ENCODE measurements at regions not wholly inside any gene's neighbourhood (a gene's known extent, or its start where the extent isn't known, plus 50 kb on each side); places are given as distances from the start of the nearest gene placed in this dataset.

DNA sequence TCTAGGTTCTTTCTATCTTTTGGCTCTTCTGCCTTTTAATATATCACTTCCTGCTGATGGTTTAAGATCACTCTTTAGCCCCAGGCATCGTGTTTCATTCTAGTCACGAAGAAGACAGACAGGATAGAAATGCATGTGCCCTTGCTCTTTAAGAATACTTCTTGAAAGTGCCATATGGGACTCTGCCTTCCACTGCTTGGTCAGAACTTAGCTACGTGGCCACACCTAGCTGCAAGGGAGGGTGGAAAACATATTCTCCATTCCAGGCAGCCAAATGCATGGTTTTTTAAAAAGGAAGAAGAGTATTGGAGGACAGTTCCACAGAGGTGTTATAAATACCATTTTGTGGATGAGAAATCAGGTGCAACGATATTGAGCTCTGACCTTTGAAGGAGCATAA lies 143.3 kb downstream of the KLRB1 start:
- no peak for TF ChIP-seq RCOR1 (IDR thresholded peaks at IDR 0.05; ENCODE audit: insufficient replicate concordance, low read length)
- TF ChIP-seq, protein P1, sequence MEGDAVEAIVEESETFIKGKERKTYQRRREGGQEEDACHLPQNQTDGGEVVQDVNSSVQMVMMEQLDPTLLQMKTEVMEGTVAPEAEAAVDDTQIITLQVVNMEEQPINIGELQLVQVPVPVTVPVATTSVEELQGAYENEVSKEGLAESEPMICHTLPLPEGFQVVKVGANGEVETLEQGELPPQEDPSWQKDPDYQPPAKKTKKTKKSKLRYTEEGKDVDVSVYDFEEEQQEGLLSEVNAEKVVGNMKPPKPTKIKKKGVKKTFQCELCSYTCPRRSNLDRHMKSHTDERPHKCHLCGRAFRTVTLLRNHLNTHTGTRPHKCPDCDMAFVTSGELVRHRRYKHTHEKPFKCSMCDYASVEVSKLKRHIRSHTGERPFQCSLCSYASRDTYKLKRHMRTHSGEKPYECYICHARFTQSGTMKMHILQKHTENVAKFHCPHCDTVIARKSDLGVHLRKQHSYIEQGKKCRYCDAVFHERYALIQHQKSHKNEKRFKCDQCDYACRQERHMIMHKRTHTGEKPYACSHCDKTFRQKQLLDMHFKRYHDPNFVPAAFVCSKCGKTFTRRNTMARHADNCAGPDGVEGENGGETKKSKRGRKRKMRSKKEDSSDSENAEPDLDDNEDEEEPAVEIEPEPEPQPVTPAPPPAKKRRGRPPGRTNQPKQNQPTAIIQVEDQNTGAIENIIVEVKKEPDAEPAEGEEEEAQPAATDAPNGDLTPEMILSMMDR (conservative IDR thresholded peaks at IDR 0.05; ENCODE audit: low read depth, low read length): no peak
- TF ChIP-seq POLR2A (IDR thresholded peaks at IDR 0.05; ENCODE audit: low read depth, low read length): no peak
- TF ChIP-seq FOS (IDR thresholded peaks at IDR 0.05; ENCODE audit: low read depth, low read length): no peak
- no peak for TF ChIP-seq MXI1 (IDR thresholded peaks at IDR 0.05; ENCODE audit: borderline replicate concordance, low read depth, low read length)
- no peak for TF ChIP-seq MAZ (IDR thresholded peaks at IDR 0.05; ENCODE audit: borderline replicate concordance, low read depth, low read length)
- no peak for TF ChIP-seq BHLHE40 (IDR thresholded peaks at IDR 0.05; ENCODE audit: low read depth, low read length)
- TF ChIP-seq, protein P2, sequence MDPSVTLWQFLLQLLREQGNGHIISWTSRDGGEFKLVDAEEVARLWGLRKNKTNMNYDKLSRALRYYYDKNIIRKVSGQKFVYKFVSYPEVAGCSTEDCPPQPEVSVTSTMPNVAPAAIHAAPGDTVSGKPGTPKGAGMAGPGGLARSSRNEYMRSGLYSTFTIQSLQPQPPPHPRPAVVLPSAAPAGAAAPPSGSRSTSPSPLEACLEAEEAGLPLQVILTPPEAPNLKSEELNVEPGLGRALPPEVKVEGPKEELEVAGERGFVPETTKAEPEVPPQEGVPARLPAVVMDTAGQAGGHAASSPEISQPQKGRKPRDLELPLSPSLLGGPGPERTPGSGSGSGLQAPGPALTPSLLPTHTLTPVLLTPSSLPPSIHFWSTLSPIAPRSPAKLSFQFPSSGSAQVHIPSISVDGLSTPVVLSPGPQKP (IDR thresholded peaks at IDR 0.05; ENCODE audit: borderline replicate concordance, low read depth, low read length): no peak
- no peak for TF ChIP-seq RFX5 (IDR thresholded peaks at IDR 0.05; ENCODE audit: low read depth, low read length)
- TF ChIP-seq RAD21 (IDR thresholded peaks at IDR 0.05; ENCODE audit: low read length): no peak
